PFSK-1 (cell line): ENCODE measurements at regions not wholly inside any gene's neighbourhood (a gene's known extent, or its start where the extent isn't known, plus 50 kb on each side); places are given as distances from the start of the nearest gene placed in this dataset.

ENCODE experiments used
- FOXP2 ChIP-seq: optimal IDR thresholded peaks from 2 replicates; pipeline ENCODE3; 2011; ENCODE audit warnings: borderline replicate concordance, control low read depth, inconsistent platforms; ENCODE audit not compliant: insufficient read depth; ENCODE audit errors: extremely low read length, extremely low read depth
- POLR2AphosphoS5 ChIP-seq: IDR thresholded peaks from 2 replicates; pipeline ENCODE4 v1.6.1; 2012; ENCODE audit warnings: low read depth, mild to moderate bottlenecking, control low read depth, low read length, moderate library complexity
- REST ChIP-seq, 2 experiments: IDR thresholded peaks; 2 replicates each; pipeline versions ENCODE4 v1.6.1 to v1.8.0; 2011 to 2012; ENCODE audit warnings: low read depth in 2 of 2, low read length in 2 of 2, control low read depth in 1 of 2, inconsistent platforms in 1 of 2, mild to moderate bottlenecking in 1 of 2, moderate library complexity in 1 of 2; ENCODE audit not compliant: insufficient read depth in 1 of 2
- SIN3A ChIP-seq: IDR thresholded peaks from 2 replicates; pipeline ENCODE4 v1.6.1; 2012; ENCODE audit warnings: mild to moderate bottlenecking, low read length, moderate library complexity, borderline replicate concordance; ENCODE audit not compliant: insufficient read depth
- TAF1 ChIP-seq: IDR thresholded peaks from 2 replicates; pipeline ENCODE4 v1.6.1; 2012; ENCODE audit warnings: low read length, control low read depth, borderline replicate concordance; ENCODE audit not compliant: insufficient read depth

GRCh38 chr12:89087876-89088275, 264.4 kb downstream of the DUSP6 start:
- TF ChIP-seq SIN3A (no peak), TAF1 (no peak), FOXP2 (no peak), REST (IDR thresholded peaks at IDR 0.05; ENCODE audit: insufficient read depth in 1 of 2, low read depth in 2 of 2, low read length in 2 of 2) (no peak), POLR2AphosphoS5 (no peak)

GRCh38 chr12:89087149-89087825, 265.0 kb downstream of the DUSP6 start:
- no peak for TF ChIP-seq SIN3A
- no peak for TF ChIP-seq FOXP2

GRCh38 chr12:89085421-89085820, 266.9 kb downstream of the DUSP6 start:
- TF ChIP-seq REST (IDR thresholded peaks at IDR 0.05; ENCODE audit: insufficient read depth in 1 of 2, low read depth in 2 of 2, low read length in 2 of 2) (peak; percentile 11 to 42; a peak in 1 of 4 replicates), POLR2AphosphoS5 (no peak)

GRCh38 chr12:89084751-89085150, 267.6 kb downstream of the DUSP6 start:
- no peak for TF ChIP-seq REST (IDR thresholded peaks at IDR 0.05; ENCODE audit: insufficient read depth in 1 of 2, low read depth in 2 of 2, low read length in 2 of 2)
- TF ChIP-seq TAF1, result no peak
- no peak for TF ChIP-seq FOXP2
- TF ChIP-seq SIN3A, result no peak
- TF ChIP-seq POLR2AphosphoS5, result no peak

GRCh38 chr12:89083491-89083890, 268.8 kb downstream of the DUSP6 start:
- TF ChIP-seq POLR2AphosphoS5, result no peak

- no peak for TF ChIP-seq SIN3A
- no peak for TF ChIP-seq POLR2AphosphoS5
- no peak for TF ChIP-seq TAF1
Measured at GRCh38 chr12:89082370-89082753, 269.9 kb downstream of the DUSP6 start.

GRCh38 chr12:89081719-89082369, 270.5 kb downstream of the DUSP6 start:
- TF ChIP-seq REST (IDR thresholded peaks at IDR 0.05; ENCODE audit: insufficient read depth in 1 of 2, low read depth in 2 of 2, low read length in 2 of 2) (no peak), SIN3A (no peak), TAF1 (no peak), POLR2AphosphoS5 (no peak), FOXP2 (no peak)
